Parathyroid adenoma (tissue), 2 donors: ENCODE measurements at regions not wholly inside any gene's neighbourhood (a gene's known extent, or its start where the extent isn't known, plus 50 kb on each side); places are given as distances from the start of the nearest gene placed in this dataset.

Experiments used
- H2AFZ ChIP-seq: fragments of 300-600 bp; sonication (generic); one replicate; pipeline ENCODE4 v1.7.0; 2017; ENCODE audit warnings: antibody characterized with exemption, mild to moderate bottlenecking
- H3K27ac ChIP-seq: fragments of 300-600 bp; sonication (generic); one replicate; pipeline ENCODE4 v1.7.0; 2017
- H3K27me3 ChIP-seq: fragments of 300-600 bp; sonication (generic); one replicate; pipeline ENCODE4 v1.7.0; 2017; ENCODE audit warnings: low read length; ENCODE audit not compliant: control insufficient read depth, insufficient read depth
- H3K36me3 ChIP-seq: fragments of 300-600 bp; sonication (generic); one replicate; pipeline ENCODE4 v1.7.0; 2017; ENCODE audit warnings: low read length; ENCODE audit not compliant: control insufficient read depth, insufficient read depth
- H3K4me1 ChIP-seq: fragments of 300-600 bp; sonication (generic); one replicate; pipeline ENCODE4 v1.7.0; 2017; ENCODE audit warnings: control low read depth
- H3K4me2 ChIP-seq: fragments of 300-600 bp; sonication (generic); one replicate; pipeline ENCODE4 v1.7.0; 2017; ENCODE audit warnings: low read length
- H3K4me3 ChIP-seq: fragments of 300-600 bp; sonication (generic); one replicate; pipeline ENCODE4 v1.7.0; 2017; ENCODE audit warnings: low read depth, low read length
- H3K79me2 ChIP-seq: fragments of 300-600 bp; sonication (generic); one replicate; pipeline ENCODE4 v1.7.0; 2017; ENCODE audit warnings: control low read depth
- H3K9ac ChIP-seq: fragments of 300-600 bp; sonication (generic); one replicate; pipeline ENCODE4 v1.7.0; 2017; ENCODE audit warnings: mild to moderate bottlenecking
- H3K9me3 ChIP-seq: fragments of 300-600 bp; sonication (generic); one replicate; pipeline ENCODE4 v1.7.0; 2017; ENCODE audit warnings: low read length; ENCODE audit not compliant: control insufficient read depth
- TF ChIP-seq, protein P1 (sequence below): fragments of 300-600 bp; sonication (generic); IDR thresholded peaks from one replicate; pipeline ENCODE4 v1.7.0; 2017; ENCODE audit warnings: antibody characterized with exemption, mild to moderate bottlenecking
- donor health status: primary hyperparathyroidism.

DNA sequence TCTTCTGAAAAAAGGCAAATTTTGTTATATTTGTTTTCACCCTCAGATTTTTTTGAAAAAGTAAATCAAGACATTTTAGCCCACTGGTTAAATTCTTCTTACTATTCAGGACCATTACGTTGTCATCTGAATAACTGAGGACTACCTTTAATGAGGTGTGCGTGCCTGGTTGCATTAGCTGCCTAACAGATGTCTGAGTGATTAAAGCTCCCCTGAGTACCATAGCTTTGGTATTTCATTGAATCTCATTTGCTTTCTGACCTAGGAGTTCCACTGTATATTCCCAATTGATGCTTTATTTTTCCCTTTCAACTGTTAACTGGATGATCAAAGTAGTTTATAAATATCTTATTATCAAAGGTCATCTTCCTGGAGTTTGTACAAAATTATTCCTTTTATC is 410.0 kb upstream of the SEMA3D start:
- Histone ChIP-seq H3K27ac (no peak overlapping the region), H3K4me2 (no peak overlapping the region), H3K9me3 (no peaks in the 10 kb centered on the region), H3K79me2 (no peaks in the 10 kb centered on the region), H3K4me3 (no peak overlapping the region), H3K9ac (no peak overlapping the region), H2AFZ (no peak overlapping the region), H3K4me1 (no peaks in the 10 kb centered on the region), H3K36me3 (no peaks in the 10 kb centered on the region), H3K27me3 (no peaks in the 10 kb centered on the region)
- TF ChIP-seq, protein P1, sequence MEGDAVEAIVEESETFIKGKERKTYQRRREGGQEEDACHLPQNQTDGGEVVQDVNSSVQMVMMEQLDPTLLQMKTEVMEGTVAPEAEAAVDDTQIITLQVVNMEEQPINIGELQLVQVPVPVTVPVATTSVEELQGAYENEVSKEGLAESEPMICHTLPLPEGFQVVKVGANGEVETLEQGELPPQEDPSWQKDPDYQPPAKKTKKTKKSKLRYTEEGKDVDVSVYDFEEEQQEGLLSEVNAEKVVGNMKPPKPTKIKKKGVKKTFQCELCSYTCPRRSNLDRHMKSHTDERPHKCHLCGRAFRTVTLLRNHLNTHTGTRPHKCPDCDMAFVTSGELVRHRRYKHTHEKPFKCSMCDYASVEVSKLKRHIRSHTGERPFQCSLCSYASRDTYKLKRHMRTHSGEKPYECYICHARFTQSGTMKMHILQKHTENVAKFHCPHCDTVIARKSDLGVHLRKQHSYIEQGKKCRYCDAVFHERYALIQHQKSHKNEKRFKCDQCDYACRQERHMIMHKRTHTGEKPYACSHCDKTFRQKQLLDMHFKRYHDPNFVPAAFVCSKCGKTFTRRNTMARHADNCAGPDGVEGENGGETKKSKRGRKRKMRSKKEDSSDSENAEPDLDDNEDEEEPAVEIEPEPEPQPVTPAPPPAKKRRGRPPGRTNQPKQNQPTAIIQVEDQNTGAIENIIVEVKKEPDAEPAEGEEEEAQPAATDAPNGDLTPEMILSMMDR, result no peak

DNA sequence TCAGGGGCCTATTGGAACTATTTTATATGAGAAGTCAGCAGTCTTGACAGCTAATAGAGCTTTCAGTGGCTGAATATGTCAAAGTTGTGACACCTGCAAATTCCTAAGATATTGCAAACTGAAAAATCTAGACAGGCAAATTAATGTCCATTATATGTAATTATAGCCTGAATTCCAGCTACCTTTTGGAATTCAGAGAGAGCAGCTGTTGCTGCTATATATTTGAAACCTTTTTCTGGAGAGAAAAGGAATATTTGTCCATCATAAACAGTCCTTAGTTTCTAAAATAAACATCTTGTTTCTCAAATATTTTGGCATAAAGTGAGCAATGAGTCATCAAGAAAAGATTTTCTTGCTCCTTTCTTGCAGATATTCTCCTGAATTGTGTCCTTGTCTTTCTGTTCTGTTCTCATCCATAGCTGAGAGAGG is 408.9 kb upstream of the SEMA3D start:
- TF ChIP-seq, protein P1, result no peak

DNA sequence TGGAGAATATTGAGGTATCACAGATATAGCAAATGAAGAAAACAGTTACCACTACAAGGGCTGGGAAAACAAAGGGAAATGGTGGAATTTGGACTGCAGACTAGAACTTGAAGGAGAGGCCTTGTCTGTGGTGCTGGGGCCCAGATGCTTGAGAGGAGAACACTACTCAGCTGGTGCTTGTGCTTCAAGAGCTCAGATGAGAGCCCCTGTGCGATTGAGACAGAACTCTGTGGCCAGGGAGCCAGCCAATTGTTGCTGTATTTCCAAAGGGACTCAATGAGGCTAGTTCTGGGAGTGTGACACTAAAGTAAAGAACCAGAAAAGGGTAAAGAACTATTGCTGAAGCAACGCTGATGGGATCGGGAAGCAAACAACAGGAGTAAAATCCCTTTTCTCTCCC is 406.5 kb upstream of the SEMA3D start:
- no peak overlapping the region for H3K4me3 ChIP-seq
- H3K9ac ChIP-seq, result no peak overlapping the region
- H3K4me1 ChIP-seq, result no peaks in the 10 kb centered on the region
- TF ChIP-seq, protein P1, result no peak
- no peaks in the 10 kb centered on the region for H3K27me3 ChIP-seq
- H3K27ac ChIP-seq, result no peak overlapping the region
- H3K79me2 ChIP-seq, result no peaks in the 10 kb centered on the region
- H3K4me2 ChIP-seq, result no peak overlapping the region
- no peaks in the 10 kb centered on the region for H3K36me3 ChIP-seq
- no peak overlapping the region for H2AFZ ChIP-seq
- no peaks in the 10 kb centered on the region for H3K9me3 ChIP-seq

More for the DNA sequence above, 408.9 kb upstream of the SEMA3D start:
- Histone ChIP-seq H3K27ac (no peak overlapping the region), H3K9me3 (no peaks in the 10 kb centered on the region), H3K27me3 (no peaks in the 10 kb centered on the region), H3K79me2 (no peaks in the 10 kb centered on the region), H3K4me1 (no peaks in the 10 kb centered on the region), H3K4me3 (no peak overlapping the region), H3K9ac (no peak overlapping the region), H2AFZ (no peak overlapping the region), H3K4me2 (no peak overlapping the region), H3K36me3 (no peaks in the 10 kb centered on the region)

DNA sequence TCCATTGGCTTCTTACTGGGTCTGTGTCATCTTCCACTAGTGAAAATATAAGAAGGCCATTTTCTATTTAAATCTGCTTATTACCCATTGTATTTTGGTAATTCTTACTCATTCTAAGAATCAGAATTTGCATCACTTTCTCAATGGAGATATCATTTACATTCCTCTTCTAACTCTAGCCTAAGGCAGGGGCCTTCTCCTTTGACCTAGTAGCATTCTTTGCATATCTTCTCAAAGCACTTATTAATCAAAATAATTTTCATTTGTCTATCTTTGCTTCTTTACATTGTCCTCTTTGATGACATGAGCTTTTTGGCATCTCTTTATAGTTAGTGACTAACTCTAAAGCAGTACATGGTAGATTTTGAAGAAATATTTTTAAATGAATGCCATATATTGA is 400.9 kb upstream of the SEMA3D start:
- H3K27me3 ChIP-seq, result no peaks in the 10 kb centered on the region
- no peak overlapping the region for H2AFZ ChIP-seq
- TF ChIP-seq, protein P1, result no peak
- H3K79me2 ChIP-seq, result no peaks in the 10 kb centered on the region
- no peak overlapping the region for H3K4me3 ChIP-seq
- H3K4me2 ChIP-seq, result no peak overlapping the region
- no peaks in the 10 kb centered on the region for H3K4me1 ChIP-seq
- H3K9me3 ChIP-seq, result no peaks in the 10 kb centered on the region
- H3K36me3 ChIP-seq, result no peaks in the 10 kb centered on the region
- no peak overlapping the region for H3K27ac ChIP-seq
- no peak overlapping the region for H3K9ac ChIP-seq

GRCh38 chr7:85586091-85586490 is 399.2 kb upstream of the SEMA3D start:
- Histone ChIP-seq H3K4me1 (no peaks in the 10 kb centered on the region), H3K9ac (no peak overlapping the region), H3K4me3 (no peak overlapping the region), H3K36me3 (no peaks in the 10 kb centered on the region), H3K27ac (no peak overlapping the region), H3K79me2 (no peaks in the 10 kb centered on the region), H3K9me3 (no peaks in the 10 kb centered on the region), H2AFZ (no peak overlapping the region), H3K4me2 (no peak overlapping the region), H3K27me3 (no peaks in the 10 kb centered on the region)
- TF ChIP-seq, protein P1, result no peak
